PC-3 (cell line): ENCODE measurements at regions not wholly inside any gene's neighbourhood (a gene's known extent, or its start where the extent isn't known, plus 50 kb on each side); places are given as distances from the start of the nearest gene placed in this dataset.

Source experiments
- ATAC-seq: fragments of 200-7000 bp; cut with Tn5 transposase; 2 replicates; pipeline ENCODE4 v1.9.1; 2020; ENCODE audit warnings: mild to moderate bottlenecking, moderate library complexity
- BruUV-seq: library from RNA; stranded (reverse); fragments of 400-500 nt; replicated peaks from 2 replicates; lab custom pipeline; 2021; lab: Mats Ljungman, UMichigan
- CTCF ChIA-PET: fragments of 300-600 bp; sonication (Branson Sonifier 250); formaldehyde crosslinking; loops from one replicate; lab custom pipeline; 2022; ENCODE audit warnings: antibody characterized with exemption; lab: Charles Lee
- POLR2A ChIA-PET: fragments of 300-600 bp; sonication (Branson Sonifier 250); formaldehyde crosslinking; loops from one replicate; lab custom pipeline; 2022; ENCODE audit warnings: antibody characterized with exemption; ENCODE audit not compliant: unreplicated experiment; lab: Charles Lee
- DNase-seq: peaks from one replicate; pipeline ENCODE4 v3.0.0-alpha.2; 2015
- H2AFZ ChIP-seq: fragments of 300-600 bp; sonication (generic); 2 replicates; pipeline ENCODE4 v1.6.0; 2016; ENCODE audit warnings: antibody characterized with exemption, low read length
- H3F3A ChIP-seq: fragments of 300-600 bp; sonication (generic); one replicate; pipeline ENCODE4 v1.6.0; 2017; ENCODE audit warnings: antibody characterized with exemption, low read length, control low read depth, mild to moderate bottlenecking; ENCODE audit not compliant: unreplicated experiment
- H3K27ac ChIP-seq: fragments of 300-600 bp; sonication (generic); 2 replicates; pipeline ENCODE4 v1.5.1; 2016; ENCODE audit warnings: mild to moderate bottlenecking, low read length
- H3K27me3 ChIP-seq: fragments of 300-600 bp; sonication (generic); 2 replicates; pipeline ENCODE4 v1.6.1; 2016; ENCODE audit warnings: low read length, mixed read lengths
- H3K36me3 ChIP-seq: fragments of 300-600 bp; sonication (generic); 2 replicates; pipeline ENCODE4 v1.6.1; 2016; ENCODE audit warnings: low read depth, mixed run types, low read length, mixed read lengths
- H3K4me1 ChIP-seq: fragments of 300-600 bp; sonication (generic); 2 replicates; pipeline ENCODE4 v1.5.1; 2016; ENCODE audit warnings: low read length; ENCODE audit not compliant: insufficient read depth
- H3K4me2 ChIP-seq: fragments of 300-600 bp; sonication (generic); 2 replicates; pipeline ENCODE4 v1.6.0; 2016; ENCODE audit warnings: low read length
- H3K4me3 ChIP-seq: fragments of 300-600 bp; sonication (generic); 2 replicates; pipeline ENCODE4 v1.5.1; 2016; ENCODE audit warnings: mild to moderate bottlenecking, low read length, mixed read lengths
- H3K79me2 ChIP-seq: fragments of 300-600 bp; sonication (generic); 2 replicates; pipeline ENCODE4 v1.6.1; 2017; ENCODE audit warnings: low read length, mixed read lengths
- H3K9ac ChIP-seq: fragments of 300-600 bp; sonication (generic); 2 replicates; pipeline ENCODE4 v1.6.0; 2016; ENCODE audit warnings: mild to moderate bottlenecking, low read length
- H3K9me2 ChIP-seq: fragments of 300-600 bp; sonication (generic); replicated peaks from 2 replicates; pipeline ENCODE4 v1.6.1; 2016; ENCODE audit warnings: mixed run types, low read length, mixed read lengths
- H3K9me3 ChIP-seq: fragments of 300-600 bp; sonication (generic); 2 replicates; pipeline ENCODE4 v1.6.1; 2016; ENCODE audit warnings: low read length, mixed read lengths
- H4K20me1 ChIP-seq: fragments of 300-600 bp; sonication (generic); 2 replicates; pipeline ENCODE4 v1.6.1; 2016; ENCODE audit warnings: low read length, mixed read lengths
- CTCF ChIP-seq: fragments of 300-600 bp; sonication (generic); conservative IDR thresholded peaks from 2 replicates; pipeline ENCODE4 v1.5.1; 2017; ENCODE audit warnings: antibody characterized with exemption, low read depth, mild to moderate bottlenecking, low read length
- EZH2 ChIP-seq: fragments of 300-600 bp; sonication (generic); IDR thresholded peaks from one replicate; pipeline ENCODE4 v1.6.1; 2017; ENCODE audit warnings: antibody characterized with exemption, mild to moderate bottlenecking, low read length; ENCODE audit not compliant: unreplicated experiment
- EZH2phosphoT487 ChIP-seq: fragments of 300-600 bp; sonication (generic); IDR thresholded peaks from 2 replicates; pipeline ENCODE4 v1.6.1; 2018; ENCODE audit warnings: mild to moderate bottlenecking, antibody characterized with exemption, low read length, borderline replicate concordance
- intact Hi-C: fragments of 100-400 bp; cut with micrococcal nuclease; formaldehyde crosslinking; loops from 2 replicates; pipeline ENCODE4 v1.9.0; 2023

GRCh38 chr1:66436378-66437135, 97.4 kb upstream of the SGIP1 start:
- ChIA-PET CTCF (interaction anchor here (0.6 to 1.5 kb wide), 8 partner anchors 10 to 1386 kb away, joined by 3 to 8 read pairs (median 4); no protein-coding TSS in a partner anchor), POLR2A (interaction anchor here (0.5 to 0.6 kb wide), 4 partner anchors 84 to 584 kb away, joined by 3 to 4 read pairs (median 3); no protein-coding TSS in a partner anchor)

GRCh38 chr1:66437136-66437401, 96.9 kb upstream of the SGIP1 start:
- ATAC-seq (no peak), DNase-seq (no peak)
- ChIA-PET POLR2A (interaction anchor here (0.5 kb wide), 1 partner anchor 84 kb away, joined by 3 read pairs; no protein-coding TSS in a partner anchor), CTCF (interaction anchor here (0.7 to 1.5 kb wide), 5 partner anchors 9 to 146 kb away, joined by 3 to 8 read pairs (median 5); no protein-coding TSS in a partner anchor)
- TF ChIP-seq CTCF, result no peak
- TF ChIP-seq EZH2, result no peak
- TF ChIP-seq EZH2phosphoT487, result no peak
- Histone ChIP-seq H3F3A (no peaks in the 10 kb centered on the region), H3K27me3 (no peaks in the 10 kb centered on the region), H3K4me3 (no peak overlapping the region), H3K4me2 (no peak overlapping the region), H2AFZ (no peak overlapping the region), H3K9me3 (no peaks in the 10 kb centered on the region), H3K79me2 (no peaks in the 10 kb centered on the region), H3K27ac (peak overlapping the region; percentile 48), H3K4me1 (peaks cover 34% of the 10 kb centered on the region), H3K36me3 (no peaks in the 10 kb centered on the region), H3K9me2 (no peaks in the 10 kb centered on the region), H3K9ac (no peak overlapping the region), H4K20me1 (no peaks in the 10 kb centered on the region)
- no TSS peak for BruUV-seq
- intact Hi-C loops, result loop anchor here (5.0 kb wide), 3 partner anchors 85 to 165 kb away; no protein-coding TSS in a partner anchor

More at GRCh38 chr1:66436378-66437135, 97.4 kb upstream of the SGIP1 start:
- BruUV-seq, result no TSS peak
- Histone ChIP-seq H2AFZ (peak overlapping the region; percentile 16; the same call in 1 of the 2 replicates), H3K4me3 (no peak overlapping the region), H3F3A (no peaks in the 10 kb centered on the region), H3K36me3 (no peaks in the 10 kb centered on the region), H4K20me1 (no peaks in the 10 kb centered on the region), H3K4me1 (peaks cover 34% of the 10 kb centered on the region), H3K9me3 (no peaks in the 10 kb centered on the region), H3K27me3 (no peaks in the 10 kb centered on the region), H3K9me2 (no peaks in the 10 kb centered on the region), H3K27ac (peak overlapping the region; percentile 48), H3K79me2 (no peaks in the 10 kb centered on the region), H3K4me2 (peak overlapping the region; percentile 26; the same call in 1 of the 2 replicates), H3K9ac (no peak overlapping the region)
- TF ChIP-seq CTCF (peak; percentile 73), EZH2 (no peak)
- peak; percentile 94 for ATAC-seq
- intact Hi-C loops, result loop anchor here (5.0 kb wide), 3 partner anchors 84 to 164 kb away; no protein-coding TSS in a partner anchor
- peak; percentile 87 for DNase-seq

- CTCF ChIA-PET, result no interaction called here
Observed at GRCh38 chr1:66438062-66438461, 95.9 kb upstream of the SGIP1 start.

More at GRCh38 chr1:66438062-66438461, 95.9 kb upstream of the SGIP1 start:
- no peak overlapping the region for H3K4me2 ChIP-seq
- no peak overlapping the region for H2AFZ ChIP-seq
- no peaks in the 10 kb centered on the region for H3K36me3 ChIP-seq
- no peak overlapping the region for H3K4me3 ChIP-seq
- peak; percentile 41 for DNase-seq
- no peaks in the 10 kb centered on the region for H3K9me3 ChIP-seq
- H3K79me2 ChIP-seq, result no peaks in the 10 kb centered on the region
- H3K27me3 ChIP-seq, result no peaks in the 10 kb centered on the region
- H3F3A ChIP-seq, result no peaks in the 10 kb centered on the region
- POLR2A ChIA-PET, result no interaction called here
- no peak for TF ChIP-seq EZH2phosphoT487
- no peak for TF ChIP-seq CTCF
- TF ChIP-seq EZH2, result no peak
- peak overlapping the region; percentile 53 for H3K27ac ChIP-seq
- H3K9me2 ChIP-seq, result no peaks in the 10 kb centered on the region
- ATAC-seq, result no peak
- H4K20me1 ChIP-seq, result no peaks in the 10 kb centered on the region
- BruUV-seq, result no TSS peak
- intact Hi-C loops, result loop anchor here (5.0 kb wide), 3 partner anchors 86 to 166 kb away; no protein-coding TSS in a partner anchor
- H3K4me1 ChIP-seq, result peaks cover 34% of the 10 kb centered on the region
- no peak overlapping the region for H3K9ac ChIP-seq
